WTC11 (cell line): ENCODE measurements at regions not wholly inside any gene's neighbourhood (a gene's known extent, or its start where the extent isn't known, plus 50 kb on each side); places are given as distances from the start of the nearest gene placed in this dataset.

Experiments
- ATAC-seq: fragments of 200-7000 bp; cut with Tn5 transposase; 2 replicates; pipeline ENCODE4 v1.10.0; 2021; ENCODE audit warnings: mild to moderate bottlenecking, moderate library complexity
- CTCF ChIA-PET: fragments of 300-600 bp; sonication (Branson Sonifier 250); formaldehyde crosslinking; loops from one replicate; lab custom pipeline; 2021; ENCODE audit warnings: antibody characterized with exemption; lab: Charles Lee
- POLR2A ChIA-PET: fragments of 350-600 bp; sonication (Branson Sonifier 250); formaldehyde crosslinking; loops from one replicate; lab custom pipeline; 2021; ENCODE audit warnings: antibody characterized with exemption; lab: Charles Lee
- DNase-seq: peaks from one replicate; pipeline ENCODE4 v3.0.0; 2021; ENCODE audit warnings: low spot score
- H3K27ac Mint-ChIP-seq: 2 replicates; pipeline ENCODE4 v1.8.0; 2021; ENCODE audit warnings: mixed read lengths
- H3K27me3 Mint-ChIP-seq: 2 replicates; pipeline ENCODE4 v1.8.0; 2021; ENCODE audit warnings: low read depth, mild to moderate bottlenecking, moderate library complexity, mixed read lengths
- H3K36me3 Mint-ChIP-seq: 2 replicates; pipeline ENCODE4 v1.8.0; 2021; ENCODE audit warnings: mixed read lengths
- H3K4me1 Mint-ChIP-seq: 2 replicates; pipeline ENCODE4 v1.8.0; 2022; ENCODE audit warnings: mixed read lengths
- H3K4me3 Mint-ChIP-seq: 2 replicates; pipeline ENCODE4 v1.8.0; 2021; ENCODE audit warnings: mild to moderate bottlenecking, moderate library complexity, mixed read lengths
- H3K9me3 Mint-ChIP-seq: 2 replicates; pipeline ENCODE4 v1.8.0; 2021; ENCODE audit warnings: mixed read lengths
- ARID4B ChIP-seq: sonication (generic); formaldehyde crosslinking; IDR thresholded peaks from 2 replicates; pipeline ENCODE4 v1.8.0; 2023; ENCODE audit warnings: missing genetic modification reagents, mild to moderate bottlenecking, borderline replicate concordance
- ATF1 ChIP-seq: sonication (generic); formaldehyde crosslinking; IDR thresholded peaks from 2 replicates; pipeline ENCODE4 v1.8.1; 2023; ENCODE audit warnings: mild to moderate bottlenecking, moderate library complexity, missing genetic modification reagents
- CREB1 ChIP-seq: sonication (generic); formaldehyde crosslinking; IDR thresholded peaks from 2 replicates; pipeline ENCODE4 v1.8.0; 2023; ENCODE audit warnings: mild to moderate bottlenecking, missing genetic modification reagents
- CTCF ChIP-seq: fragments of 200-600 bp; IDR thresholded peaks from 2 replicates; pipeline ENCODE4 v1.8.0; 2022; ENCODE audit warnings: antibody characterized with exemption
- E2F4 ChIP-seq: sonication (generic); formaldehyde crosslinking; IDR thresholded peaks from 2 replicates; pipeline ENCODE4 v1.8.1; 2022; ENCODE audit warnings: low read depth, mild to moderate bottlenecking, moderate library complexity, missing genetic modification reagents, borderline replicate concordance
- E2F5 ChIP-seq: sonication (generic); formaldehyde crosslinking; IDR thresholded peaks from 2 replicates; pipeline ENCODE4 v1.8.1; 2022; ENCODE audit warnings: mild to moderate bottlenecking, moderate library complexity, missing genetic modification reagents
- ESRRA ChIP-seq: sonication (generic); formaldehyde crosslinking; IDR thresholded peaks from 2 replicates; pipeline ENCODE4 v1.8.1; 2022; ENCODE audit warnings: mild to moderate bottlenecking, missing genetic modification reagents, borderline replicate concordance
- ETV6 ChIP-seq: sonication (generic); formaldehyde crosslinking; IDR thresholded peaks from 2 replicates; pipeline ENCODE4 v1.8.1; 2022; ENCODE audit warnings: mild to moderate bottlenecking, missing genetic modification reagents
- FOXK1 ChIP-seq: sonication (generic); formaldehyde crosslinking; IDR thresholded peaks from 2 replicates; pipeline ENCODE4 v1.8.0; 2022; ENCODE audit warnings: mild to moderate bottlenecking, moderate library complexity, missing genetic modification reagents
- JUN ChIP-seq: sonication (generic); formaldehyde crosslinking; IDR thresholded peaks from 2 replicates; pipeline ENCODE4 v1.8.0; 2023; ENCODE audit warnings: mild to moderate bottlenecking, missing genetic modification reagents
- MAX ChIP-seq: sonication (generic); formaldehyde crosslinking; IDR thresholded peaks from 2 replicates; pipeline ENCODE4 v1.8.0; 2022; ENCODE audit warnings: mild to moderate bottlenecking, missing genetic modification reagents
- NR3C1 ChIP-seq: sonication (generic); formaldehyde crosslinking; conservative IDR thresholded peaks from 2 replicates; pipeline ENCODE4 v1.8.1; 2023; ENCODE audit warnings: low read depth, mild to moderate bottlenecking, missing genetic modification reagents
- PREB ChIP-seq: sonication (generic); formaldehyde crosslinking; IDR thresholded peaks from 2 replicates; pipeline ENCODE4 v1.8.1; 2022; ENCODE audit warnings: mild to moderate bottlenecking, missing genetic modification reagents, moderate library complexity, borderline replicate concordance
- RORB ChIP-seq: fragments of 250-450 bp; sonication (Bioruptor Pico); IDR thresholded peaks from 2 replicates; pipeline ENCODE4 v1.9.0; 2021; ENCODE audit warnings: mild to moderate bottlenecking
- SMAD3 ChIP-seq: sonication (generic); formaldehyde crosslinking; IDR thresholded peaks from 2 replicates; pipeline ENCODE4 v1.8.0; 2022; ENCODE audit warnings: missing genetic modification reagents, mild to moderate bottlenecking, borderline replicate concordance
- SMAD4 ChIP-seq: sonication (generic); formaldehyde crosslinking; IDR thresholded peaks from 2 replicates; pipeline ENCODE4 v1.8.0; 2022; ENCODE audit warnings: mild to moderate bottlenecking, missing genetic modification reagents
- TEAD1 ChIP-seq: sonication (generic); formaldehyde crosslinking; IDR thresholded peaks from 2 replicates; pipeline ENCODE4 v1.8.0; 2022; ENCODE audit warnings: mild to moderate bottlenecking, missing genetic modification reagents
- ZBTB21 ChIP-seq: sonication (generic); formaldehyde crosslinking; IDR thresholded peaks from 2 replicates; pipeline ENCODE4 v1.8.1; 2023; ENCODE audit warnings: mild to moderate bottlenecking, missing genetic modification reagents, borderline replicate concordance
- ZBTB43 ChIP-seq: sonication (generic); formaldehyde crosslinking; IDR thresholded peaks from 2 replicates; pipeline ENCODE4 v1.8.1; 2023; ENCODE audit warnings: mild to moderate bottlenecking, missing genetic modification reagents
- ZMAT4 ChIP-seq: fragments of 250-450 bp; sonication (Bioruptor Pico); IDR thresholded peaks from 2 replicates; pipeline ENCODE4 v1.9.0; 2021; ENCODE audit warnings: mild to moderate bottlenecking
- ZNF138 ChIP-seq: sonication (generic); formaldehyde crosslinking; conservative IDR thresholded peaks from 2 replicates; pipeline ENCODE4 v1.8.1; 2022; ENCODE audit warnings: mild to moderate bottlenecking, moderate library complexity, missing genetic modification reagents
- ZNF219 ChIP-seq: sonication (generic); formaldehyde crosslinking; IDR thresholded peaks from 2 replicates; pipeline ENCODE4 v1.8.0; 2023; ENCODE audit warnings: missing genetic modification reagents, mild to moderate bottlenecking, borderline replicate concordance
- ZNF232 ChIP-seq: sonication (generic); formaldehyde crosslinking; IDR thresholded peaks from 2 replicates; pipeline ENCODE4 v1.8.0; 2022; ENCODE audit warnings: mild to moderate bottlenecking, missing genetic modification reagents
- ZNF263 ChIP-seq: sonication (generic); formaldehyde crosslinking; IDR thresholded peaks from 2 replicates; pipeline ENCODE4 v1.8.1; 2022; ENCODE audit warnings: low read depth, mild to moderate bottlenecking, moderate library complexity, missing genetic modification reagents
- ZNF416 ChIP-seq: fragments of 250-450 bp; sonication (Bioruptor Pico); IDR thresholded peaks from 2 replicates; pipeline ENCODE4 v1.9.0; 2021; ENCODE audit warnings: mild to moderate bottlenecking, inconsistent platforms

GRCh38 chr9:31719262-31719661 lies 665.2 kb upstream of the ACO1 start:
- Mint-ChIP-seq H3K4me1 (no peaks in the 10 kb centered on the region), H3K36me3 (no peaks in the 10 kb centered on the region), H3K27me3 (no peaks in the 10 kb centered on the region), H3K9me3 (no peaks in the 10 kb centered on the region), H3K4me3 (no peak overlapping the region), H3K27ac (no peak overlapping the region)
- ChIA-PET CTCF (no interaction called here), POLR2A (no interaction called here)
- ATAC-seq: no peak
- DNase-seq: no peak
- TF ChIP-seq SMAD3 (CRISPR knock-in tag): no peak
- TF ChIP-seq ZNF219 (CRISPR knock-in tag): no peak
- no peak for TF ChIP-seq ATF1
- TF ChIP-seq ZNF416: no peak
- TF ChIP-seq CREB1 (CRISPR knock-in tag): no peak
- TF ChIP-seq ZBTB43 (CRISPR knock-in tag): no peak
- no peak for TF ChIP-seq MAX (CRISPR knock-in tag)
- no peak for TF ChIP-seq SMAD4 (CRISPR knock-in tag)
- TF ChIP-seq PREB (CRISPR knock-in tag): no peak
- TF ChIP-seq ZNF232: no peak
- no peak for TF ChIP-seq TEAD1 (CRISPR knock-in tag)
- TF ChIP-seq JUN (CRISPR knock-in tag): no peak
- no peak for TF ChIP-seq ZBTB21 (CRISPR knock-in tag)
- TF ChIP-seq E2F4: no peak
- no peak for TF ChIP-seq CTCF
- TF ChIP-seq, all 79 proteins: peak for 0

GRCh38 chr9:31730398-31730797 lies 654.0 kb upstream of the ACO1 start:
- Mint-ChIP-seq H3K36me3 (no peaks in the 10 kb centered on the region), H3K9me3 (no peaks in the 10 kb centered on the region), H3K4me1 (0 out of 2 replicates have a peak, but pooled peaks cover 3% of the 10 kb centered on the region), H3K27ac (no peak overlapping the region), H3K4me3 (no peak overlapping the region), H3K27me3 (peaks cover 27% of the 10 kb centered on the region)
- POLR2A ChIA-PET: no interaction called here
- ATAC-seq: no peak
- DNase-seq: no peak
- CTCF ChIA-PET: no interaction called here
- no peak for TF ChIP-seq ZNF263 (CRISPR knock-in tag)
- no peak for TF ChIP-seq RORB (CRISPR knock-in tag)
- TF ChIP-seq ZMAT4: no peak
- TF ChIP-seq E2F5 (CRISPR knock-in tag): no peak
- no peak for TF ChIP-seq ESRRA (CRISPR knock-in tag)
- no peak for TF ChIP-seq ETV6 (CRISPR knock-in tag)
- TF ChIP-seq ZNF232: no peak
- no peak for TF ChIP-seq ARID4B (CRISPR knock-in tag)
- TF ChIP-seq FOXK1 (CRISPR knock-in tag): no peak
- no peak for TF ChIP-seq TEAD1 (CRISPR knock-in tag)
- no peak for TF ChIP-seq NR3C1 (CRISPR knock-in tag)
- no peak for TF ChIP-seq ZNF138 (CRISPR knock-in tag)
